H1 (cell line): ENCODE measurements at regions not wholly inside any gene's neighbourhood (a gene's known extent, or its start where the extent isn't known, plus 50 kb on each side); places are given as distances from the start of the nearest gene placed in this dataset.

ENCODE experiments used
- CTCF ChIA-PET: fragments of 300-600 bp; sonication (Branson Sonifier 250); formaldehyde crosslinking; loops from one replicate; lab custom pipeline; 2021; ENCODE audit not compliant: partially characterized antibody; lab: Charles Lee
- POLR2A ChIA-PET: fragments of 300-600 bp; sonication (Branson Sonifier 250); formaldehyde crosslinking; loops from one replicate; lab custom pipeline; 2021; ENCODE audit warnings: inconsistent platforms; ENCODE audit not compliant: partially characterized antibody; lab: Charles Lee
- DNase-seq, 2 experiments: peaks; one replicate each; pipeline versions ENCODE4 v3.0.0 to v3.0.0-alpha.2; 2010 to 2022; ENCODE audit warnings: low spot score in 2 of 2, low read depth in 1 of 2, mixed read lengths in 1 of 2
- FAIRE-seq: peaks from 2 replicates; lab custom pipeline; 2011; peaks lifted over from hg19 to GRCh38; lab: Jason Lieb, UNC
- H2AFZ ChIP-seq: 2 replicates; pipeline ENCODE4 v1.8.1; 2012; ENCODE audit warnings: low read length, inconsistent platforms
- H2AK5ac ChIP-seq: 2 replicates; pipeline ENCODE4 v1.6.1; 2013; ENCODE audit warnings: low read depth, low read length
- H2BK120ac ChIP-seq: replicated peaks from 2 replicates; pipeline ENCODE3; 2013; ENCODE audit warnings: low read depth, low read length, inconsistent platforms
- H2BK12ac ChIP-seq: 2 replicates; pipeline ENCODE4 v1.6.1; 2013; ENCODE audit warnings: low read depth, low read length
- H2BK15ac ChIP-seq: 2 replicates; pipeline ENCODE4 v1.6.1; 2013; ENCODE audit warnings: low read length
- H2BK20ac ChIP-seq: 2 replicates; pipeline ENCODE4 v1.6.1; 2013; ENCODE audit warnings: low read length
- H2BK5ac ChIP-seq: 2 replicates; pipeline ENCODE4 v1.6.1; 2013; ENCODE audit warnings: low read depth, low read length
- H3K14ac ChIP-seq: 2 replicates; pipeline ENCODE4 v1.6.1; 2013; ENCODE audit warnings: inconsistent platforms; ENCODE audit not compliant: insufficient read length
- H3K18ac ChIP-seq: 2 replicates; pipeline ENCODE4 v1.6.1; 2013; ENCODE audit warnings: low read length; ENCODE audit errors: extremely low read depth
- H3K23ac ChIP-seq: 2 replicates; pipeline ENCODE4 v1.6.1; 2013; ENCODE audit warnings: inconsistent platforms; ENCODE audit not compliant: insufficient read length
- H3K23me2 ChIP-seq: 2 replicates; pipeline ENCODE4 v1.6.1; 2013; ENCODE audit warnings: low read depth, low read length
- H3K27ac ChIP-seq: 2 replicates; pipeline ENCODE4 v1.6.1; 2011; ENCODE audit warnings: low read depth, low read length, inconsistent platforms
- H3K27me3 ChIP-seq, 4 experiments: replicated peaks in 1 of 4; 1 replicate in 1 of 4; 2 replicates in 3 of 4; pipeline versions ENCODE4 v1.6.1 to v1.8.1; 2011 to 2013; ENCODE audit warnings: low read length in 3 of 4, mild to moderate bottlenecking in 3 of 4, inconsistent platforms in 2 of 4, mixed read lengths in 2 of 4, moderate library complexity in 1 of 4; ENCODE audit not compliant: control insufficient read depth in 3 of 4, insufficient read depth in 3 of 4; ENCODE audit errors: extremely low read depth in 1 of 4
- H3K36me3 ChIP-seq, 4 experiments: 2 replicates each; pipeline versions ENCODE4 v1.6.1 to v1.8.1; 2011 to 2013; ENCODE audit warnings: mild to moderate bottlenecking in 4 of 4, low read length in 3 of 4, moderate library complexity in 2 of 4, control low read depth in 1 of 4, inconsistent platforms in 1 of 4; ENCODE audit not compliant: insufficient read depth in 4 of 4, control insufficient read depth in 2 of 4
- H3K4ac ChIP-seq: replicated peaks from 2 replicates; pipeline ENCODE3; 2013; ENCODE audit warnings: low read length, low read depth, mixed read lengths, inconsistent platforms; ENCODE audit not compliant: insufficient read length
- H3K4me1 ChIP-seq, 4 experiments: replicated peaks in 1 of 4; 1 replicate in 1 of 4; 2 replicates in 3 of 4; pipeline versions ENCODE4 v1.6.1 to v1.8.1; 2011 to 2013; ENCODE audit warnings: low read length in 3 of 4, inconsistent platforms in 2 of 4, mixed read lengths in 1 of 4; ENCODE audit not compliant: insufficient read depth in 4 of 4, control insufficient read depth in 3 of 4
- H3K4me2 ChIP-seq, 2 experiments: 2 replicates each; pipeline versions ENCODE4 v1.6.1 to v1.8.1; 2011 to 2013; ENCODE audit warnings: low read depth in 2 of 2, low read length in 2 of 2, control low read depth in 1 of 2, inconsistent platforms in 1 of 2, mild to moderate bottlenecking in 1 of 2; ENCODE audit not compliant: insufficient read depth in 1 of 2
- H3K4me3 ChIP-seq, 4 experiments: fragments of 200-600, 300-600 bp in 1 of 4; sonication (generic), shearing (Covaris generic), sonication (Bioruptor Twin) in 1 of 4; 2 replicates each; pipeline versions ENCODE4 v1.5.1 to v1.8.1; 2011 to 2016; ENCODE audit warnings: low read length in 4 of 4, low read depth in 3 of 4, control low read depth in 2 of 4, inconsistent platforms in 2 of 4, mild to moderate bottlenecking in 2 of 4, mixed read lengths in 1 of 4, moderate library complexity in 1 of 4; ENCODE audit not compliant: insufficient read depth in 2 of 4; ENCODE audit errors: extremely low read depth in 1 of 4
- H3K56ac ChIP-seq: replicated peaks from 2 replicates; pipeline ENCODE3; 2013; ENCODE audit warnings: low read depth, mild to moderate bottlenecking, mixed read lengths, low read length, inconsistent platforms; ENCODE audit not compliant: insufficient read length
- H3K79me1 ChIP-seq: 2 replicates; pipeline ENCODE4 v1.6.1; 2013; ENCODE audit warnings: low read depth, low read length, control low read depth
- H3K79me2 ChIP-seq, 2 experiments: 2 replicates each; pipeline versions ENCODE4 v1.6.1 to v1.8.1; 2012 to 2013; ENCODE audit warnings: low read length in 2 of 2, mild to moderate bottlenecking in 2 of 2, inconsistent platforms in 1 of 2; ENCODE audit not compliant: insufficient read depth in 2 of 2, control insufficient read depth in 1 of 2
- H3K9ac ChIP-seq, 4 experiments: replicated peaks in 1 of 4; 1 replicate in 1 of 4; 2 replicates in 3 of 4; pipeline versions ENCODE4 v1.6.1 to v1.8.1; 2011 to 2013; ENCODE audit warnings: low read depth in 3 of 4, low read length in 3 of 4, control low read depth in 2 of 4, mild to moderate bottlenecking in 2 of 4, moderate library complexity in 2 of 4, inconsistent platforms in 1 of 4; ENCODE audit errors: extremely low read depth in 1 of 4
- H3K9me3 ChIP-seq, 2 experiments: 2 replicates each; pipeline versions ENCODE4 v1.6.1 to v1.8.1; 2012 to 2013; ENCODE audit warnings: mild to moderate bottlenecking in 2 of 2, moderate library complexity in 2 of 2, control low read depth in 1 of 2, inconsistent platforms in 1 of 2, low read depth in 1 of 2, low read length in 1 of 2, mixed read lengths in 1 of 2; ENCODE audit not compliant: insufficient read depth in 2 of 2
- H4K20me1 ChIP-seq, 2 experiments: replicated peaks in 1 of 2; 2 replicates each; pipeline versions ENCODE3 to v1.8.1; 2011 to 2013; ENCODE audit warnings: inconsistent platforms in 2 of 2, low read length in 2 of 2, mild to moderate bottlenecking in 1 of 2; ENCODE audit not compliant: insufficient read depth in 2 of 2, control insufficient read depth in 1 of 2
- H4K5ac ChIP-seq: 2 replicates; pipeline ENCODE4 v1.6.1; 2013; ENCODE audit warnings: low read length, low read depth, mixed read lengths, inconsistent platforms; ENCODE audit not compliant: insufficient read length
- H4K8ac ChIP-seq: 2 replicates; pipeline ENCODE4 v1.8.0; 2013; ENCODE audit warnings: mild to moderate bottlenecking, moderate library complexity, low read length, inconsistent platforms; ENCODE audit not compliant: insufficient read depth; ENCODE audit errors: extremely low read depth
- H4K91ac ChIP-seq: replicated peaks from 2 replicates; pipeline ENCODE3; 2013; ENCODE audit warnings: low read length, mixed read lengths, inconsistent platforms; ENCODE audit not compliant: insufficient read length
- BACH1 ChIP-seq: IDR thresholded peaks from 2 replicates; pipeline ENCODE4 v1.6.1; 2012; ENCODE audit warnings: low read length, improper control_type of control experiment
- BRCA1 ChIP-seq: IDR thresholded peaks from 2 replicates; pipeline ENCODE4 v1.6.1; 2012; ENCODE audit warnings: low read depth, low read length, improper control_type of control experiment
- CTBP2 ChIP-seq: IDR thresholded peaks from 2 replicates; pipeline ENCODE4 v1.7.0; 2011; ENCODE audit warnings: borderline replicate concordance, mild to moderate bottlenecking, moderate library complexity, mixed read lengths, low read length; ENCODE audit not compliant: insufficient read depth, insufficient read length
- E2F6 ChIP-seq: IDR thresholded peaks from 2 replicates; pipeline ENCODE4 v1.6.1; 2012; ENCODE audit warnings: inconsistent platforms
- GTF2F1 ChIP-seq: IDR thresholded peaks from 2 replicates; pipeline ENCODE4 v1.6.1; 2012; ENCODE audit warnings: low read depth, low read length, improper control_type of control experiment, borderline replicate concordance
- NANOG ChIP-seq: IDR thresholded peaks from 2 replicates; pipeline ENCODE4 v1.6.1; 2011; ENCODE audit warnings: low read length, low read depth, mild to moderate bottlenecking, inconsistent platforms; ENCODE audit not compliant: insufficient read depth, poor library complexity, severe bottlenecking
- NRF1 ChIP-seq: IDR thresholded peaks from 2 replicates; pipeline ENCODE4 v1.6.1; 2011; ENCODE audit warnings: mild to moderate bottlenecking, low read depth, low read length, improper control_type of control experiment
- RBBP5 ChIP-seq: IDR thresholded peaks from 2 replicates; pipeline ENCODE4 v1.7.1; 2012; ENCODE audit warnings: low read depth, mild to moderate bottlenecking, inconsistent platforms, low read length, moderate library complexity, borderline replicate concordance
- RNF2 ChIP-seq: fragments of 200-900, 300-1000 bp; sonication (generic); IDR thresholded peaks from 2 replicates; pipeline ENCODE4 v1.7.1; 2016; ENCODE audit warnings: borderline replicate concordance, low read depth, mild to moderate bottlenecking, antibody characterized with exemption, low read length; ENCODE audit not compliant: poor library complexity, severe bottlenecking; ENCODE audit errors: missing control alignments
- SAP30 ChIP-seq: fragments of 300-600 bp; sonication (generic); IDR thresholded peaks from 2 replicates; pipeline ENCODE4 v1.7.1; 2012; ENCODE audit warnings: low read length, moderate library complexity, mild to moderate bottlenecking, inconsistent platforms; ENCODE audit not compliant: insufficient read depth, insufficient replicate concordance
- SP4 ChIP-seq: IDR thresholded peaks from 2 replicates; pipeline ENCODE4 v1.6.1; 2012; ENCODE audit warnings: low read length, inconsistent platforms
- SUZ12 ChIP-seq: fragments of 200-600 bp; sonication (generic); IDR thresholded peaks from 2 replicates; pipeline ENCODE4 v1.6.1; 2012; ENCODE audit warnings: mild to moderate bottlenecking, inconsistent platforms, low read length, moderate library complexity, mixed read lengths
- YY1 ChIP-seq: IDR thresholded peaks from 2 replicates; pipeline ENCODE4 v1.6.1; 2011; ENCODE audit warnings: low read depth, mild to moderate bottlenecking, low read length
- WGBS, 2 experiments: shearing (Covaris generic) in 1 of 2; methylation state at CpG; one replicate each; pipeline versions ENCODE4 v1.1.6 to v1.1.7; 2013 to 2015; ENCODE audit warnings: low lambda C conversion rate in 2 of 2, mixed read lengths in 2 of 2, inconsistent platforms in 1 of 2, low coverage in 1 of 2, missing lambda C conversion rate in 1 of 2; ENCODE audit not compliant: insufficient replicate concordance in 2 of 2, insufficient coverage in 1 of 2, insufficient read length in 1 of 2; ENCODE audit errors: extremely low coverage in 1 of 2, missing lambda C conversion rate in 1 of 2; 5-methylcytosine and 5-hydroxymethylcytosine counted together

DNA sequence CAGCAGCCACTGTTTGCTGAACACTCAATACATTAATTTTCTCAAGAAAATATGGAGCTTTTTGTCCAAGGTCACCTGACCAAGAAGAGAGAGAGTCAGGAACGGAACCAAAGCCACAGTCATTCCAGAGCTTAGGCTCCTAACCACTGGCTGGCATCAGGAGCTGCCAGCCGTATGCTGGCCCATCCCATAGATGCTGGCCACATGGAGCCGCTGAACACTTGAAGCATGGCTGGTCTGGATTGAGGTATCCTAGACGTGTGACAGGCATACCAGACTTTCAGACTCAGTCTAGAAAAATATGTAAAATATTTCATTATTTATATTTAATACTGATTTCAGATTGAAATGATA is 458.7 kb downstream of the MATN1 start:
- Histone ChIP-seq H3K79me2 (no peaks in the 10 kb centered on the region), H3K36me3 (no peaks in the 10 kb centered on the region; a peak in 1 of 8 replicates), H4K5ac (no peak overlapping the region), H3K4ac (no peak overlapping the region), H3K9me3 (no peaks in the 10 kb centered on the region), H3K4me3 (no peak overlapping the region), H3K56ac (no peak overlapping the region), H2BK5ac (no peak overlapping the region), H4K20me1 (no peaks in the 10 kb centered on the region), H3K14ac (no peak overlapping the region), H3K18ac (no peak overlapping the region), H4K91ac (no peak overlapping the region), H2BK15ac (no peak overlapping the region), H4K8ac (no peak overlapping the region), H3K23me2 (no peaks in the 10 kb centered on the region), H3K23ac (no peak overlapping the region), H3K27ac (no peak overlapping the region), H2AK5ac (no peak overlapping the region), H3K4me1 (no peaks in the 10 kb centered on the region), H3K27me3 (no peaks in the 10 kb centered on the region), H2BK20ac (no peak overlapping the region), H2BK12ac (no peak overlapping the region), H3K79me1 (no peaks in the 10 kb centered on the region), H3K4me2 (no peak overlapping the region), H2AFZ (no peak overlapping the region), H3K9ac (no peak overlapping the region), H2BK120ac (no peak overlapping the region)
- WGBS, 2 experiments, result 93% methylated on average over 4 of the region's 4 CpGs; no CpG with 5 or more reads in 1 of the 2 experiments
- ChIA-PET CTCF (interaction anchor here (1.5 kb wide), 1 partner anchor 32 kb away, joined by 4 read pairs; no protein-coding TSS in a partner anchor), POLR2A (no interaction called here)
- no peak for FAIRE-seq
- TF ChIP-seq SAP30 (no peak), CTBP2 (no peak), SP4 (no peak), E2F6 (no peak), RBBP5 (no peak), BRCA1 (no peak), YY1 (no peak), SUZ12 (no peak), NRF1 (no peak), RNF2 (no peak), BACH1 (no peak), GTF2F1 (no peak), NANOG (no peak)
- no peak for DNase-seq
